ENCODE measurements at regions not wholly inside any gene's neighbourhood (a gene's known extent, or its start where the extent isn't known, plus 50 kb on each side); places are given as distances from the start of the nearest gene placed in this dataset.

GRCh38 chr5:24735284-24735683 lies 90.5 kb upstream of the CDH10 start:
- H3K9me3 ChIP-seq (ENCODE audit: low read depth, low read length, poor library complexity, severe bottlenecking) = no peaks in the 10 kb centered on the region
- TF ChIP-seq EZH2 (IDR thresholded peaks at IDR 0.05; ENCODE audit: borderline replicate concordance, low read depth, low read length, poor library complexity, severe bottlenecking) = no peak
- TF ChIP-seq CTCF (conservative IDR thresholded peaks at IDR 0.05; ENCODE audit: low read depth, low read length) = no peak
- H3K27ac ChIP-seq (ENCODE audit: low read depth, low read length, poor library complexity, severe bottlenecking) = no peak overlapping the region
- no peaks in the 10 kb centered on the region for H3K27me3 ChIP-seq (replicated peaks; ENCODE audit: insufficient read depth, low read depth, low read length, poor library complexity)
- H3K36me3 ChIP-seq (ENCODE audit: insufficient read depth, low read length, poor library complexity, severe bottlenecking) = no peaks in the 10 kb centered on the region
- no peaks in the 10 kb centered on the region for H3K4me1 ChIP-seq (ENCODE audit: insufficient read depth, low read length, poor library complexity, severe bottlenecking)
- DNase-seq (ENCODE audit: low spot score) = no peak
- intact Hi-C loops (cut with micrococcal nuclease; ENCODE audit: unreplicated experiment) = no loop called here
- ChIA-PET POLR2A (ENCODE audit: low non-redundant PET) (no interaction called here), CTCF (no interaction called here)
- no peak overlapping the region for H3K4me3 ChIP-seq (ENCODE audit: low read depth, low read length, poor library complexity, severe bottlenecking)
- no TSS peak for BruUV-seq (replicated peaks)

- intact Hi-C loops (cut with micrococcal nuclease; ENCODE audit: unreplicated experiment) = no loop called here
- no peaks in the 10 kb centered on the region for H3K36me3 ChIP-seq (ENCODE audit: insufficient read depth, low read length, poor library complexity, severe bottlenecking)
- no peak overlapping the region for H3K27ac ChIP-seq (ENCODE audit: low read depth, low read length, poor library complexity, severe bottlenecking)
- TF ChIP-seq CTCF (conservative IDR thresholded peaks at IDR 0.05; ENCODE audit: low read depth, low read length) (no peak), EZH2 (IDR thresholded peaks at IDR 0.05; ENCODE audit: borderline replicate concordance, low read depth, low read length, poor library complexity, severe bottlenecking) (no peak)
- BruUV-seq (replicated peaks) = no TSS peak
- no peaks in the 10 kb centered on the region for H3K4me1 ChIP-seq (ENCODE audit: insufficient read depth, low read length, poor library complexity, severe bottlenecking)
- no peak overlapping the region for H3K4me3 ChIP-seq (ENCODE audit: low read depth, low read length, poor library complexity, severe bottlenecking)
- H3K9me3 ChIP-seq (ENCODE audit: low read depth, low read length, poor library complexity, severe bottlenecking) = no peaks in the 10 kb centered on the region
- H3K27me3 ChIP-seq (replicated peaks; ENCODE audit: insufficient read depth, low read depth, low read length, poor library complexity) = no peaks in the 10 kb centered on the region
- POLR2A ChIA-PET (ENCODE audit: low non-redundant PET) = no interaction called here
- CTCF ChIA-PET = no interaction called here
- DNase-seq (ENCODE audit: low spot score) = no peak
Observed at GRCh38 chr5:24732184-24732583, 87.4 kb upstream of the CDH10 start.

GRCh38 chr5:24720743-24721142 lies 76.0 kb upstream of the CDH10 start:
- H3K36me3 ChIP-seq (ENCODE audit: insufficient read depth, low read length, poor library complexity, severe bottlenecking) = no peaks in the 10 kb centered on the region
- TF ChIP-seq CTCF (conservative IDR thresholded peaks at IDR 0.05; ENCODE audit: low read depth, low read length) (no peak), EZH2 (IDR thresholded peaks at IDR 0.05; ENCODE audit: borderline replicate concordance, low read depth, low read length, poor library complexity, severe bottlenecking) (no peak)
- H3K9me3 ChIP-seq (ENCODE audit: low read depth, low read length, poor library complexity, severe bottlenecking) = no peaks in the 10 kb centered on the region
- BruUV-seq (replicated peaks) = no TSS peak
- no peaks in the 10 kb centered on the region for H3K27me3 ChIP-seq (replicated peaks; ENCODE audit: insufficient read depth, low read depth, low read length, poor library complexity)
- H3K27ac ChIP-seq (ENCODE audit: low read depth, low read length, poor library complexity, severe bottlenecking) = no peak overlapping the region
- POLR2A ChIA-PET (ENCODE audit: low non-redundant PET) = no interaction called here
- intact Hi-C loops (cut with micrococcal nuclease; ENCODE audit: unreplicated experiment) = no loop called here
- no peak overlapping the region for H3K4me3 ChIP-seq (ENCODE audit: low read depth, low read length, poor library complexity, severe bottlenecking)
- no peak for DNase-seq (ENCODE audit: low spot score)
- CTCF ChIA-PET = no interaction called here
- H3K4me1 ChIP-seq (ENCODE audit: insufficient read depth, low read length, poor library complexity, severe bottlenecking) = no peaks in the 10 kb centered on the region

All from A673 (cell line).